Epithelial cell of proximal tubule (primary cell): ENCODE measurements at regions not wholly inside any gene's neighbourhood (a gene's known extent, or its start where the extent isn't known, plus 50 kb on each side); places are given as distances from the start of the nearest gene placed in this dataset.

Experiments used
- DNase-seq: peaks from one replicate; pipeline ENCODE4 v3.0.0-alpha.2; 2011; ENCODE audit warnings: low read depth
- H3K4me3 ChIP-seq: 2 replicates; pipeline ENCODE4 v1.5.1; 2011; ENCODE audit warnings: low read depth, mild to moderate bottlenecking, low read length
- CTCF ChIP-seq: conservative IDR thresholded peaks from 2 replicates; pipeline ENCODE4 v1.5.1; 2012; ENCODE audit warnings: low read depth, mild to moderate bottlenecking, low read length

DNA sequence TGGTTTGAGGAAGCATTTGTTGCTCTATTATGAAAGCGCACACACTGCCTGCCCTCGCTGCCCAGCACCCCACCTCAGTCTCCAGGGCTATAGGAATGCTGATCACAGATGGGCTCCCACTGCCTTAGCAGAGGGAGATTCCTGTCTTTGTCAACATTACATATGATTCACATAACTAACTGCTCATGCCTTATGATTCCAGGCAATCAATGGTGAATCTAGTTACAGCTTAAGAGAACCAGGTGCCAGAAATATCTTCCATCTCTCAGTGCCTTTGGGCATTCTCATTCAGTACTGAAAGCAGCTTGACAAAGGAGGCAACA lies 458.9 kb upstream of the C9orf72 start:
- no peak overlapping the region for H3K4me3 ChIP-seq
- DNase-seq: no peak
- no peak for TF ChIP-seq CTCF

GRCh38 chr9:28034242-28034641 lies 461.0 kb upstream of the C9orf72 start:
- no peak for DNase-seq
- no peak for TF ChIP-seq CTCF
- no peak overlapping the region for H3K4me3 ChIP-seq

- no peak for TF ChIP-seq CTCF
- DNase-seq: no peak
- H3K4me3 ChIP-seq: no peak overlapping the region
These were observed 464.7 kb upstream of the C9orf72 start for GRCh38 chr9:28037968-28038367.

- no peak for DNase-seq
- no peak for TF ChIP-seq CTCF
- H3K4me3 ChIP-seq: no peak overlapping the region
These were observed 471.8 kb upstream of the C9orf72 start for GRCh38 chr9:28045051-28045450.

GRCh38 chr9:28050046-28050445 lies 476.8 kb upstream of the C9orf72 start:
- no peak for DNase-seq
- TF ChIP-seq CTCF: no peak
- H3K4me3 ChIP-seq: no peak overlapping the region

DNA sequence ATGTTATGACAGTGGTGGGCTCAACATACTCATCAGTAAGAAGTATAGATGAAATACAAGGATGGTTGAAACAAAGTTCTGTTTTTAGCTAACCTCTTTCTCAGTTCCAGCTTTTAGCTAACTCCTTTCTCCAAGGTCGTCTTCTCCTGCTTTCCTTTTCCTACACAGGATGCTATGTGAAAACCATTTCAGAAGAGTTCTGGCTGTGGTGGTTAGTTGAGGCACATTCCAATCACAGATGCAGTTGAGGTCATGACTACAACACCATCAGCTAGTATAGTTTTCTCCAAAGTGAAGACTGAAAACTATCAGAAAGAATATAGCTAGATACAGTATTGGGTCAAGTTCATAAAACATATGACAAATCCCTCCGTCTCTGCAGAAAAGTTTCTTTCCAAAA lies 477.7 kb upstream of the C9orf72 start:
- TF ChIP-seq CTCF: no peak
- DNase-seq: no peak
- H3K4me3 ChIP-seq: no peak overlapping the region

DNA sequence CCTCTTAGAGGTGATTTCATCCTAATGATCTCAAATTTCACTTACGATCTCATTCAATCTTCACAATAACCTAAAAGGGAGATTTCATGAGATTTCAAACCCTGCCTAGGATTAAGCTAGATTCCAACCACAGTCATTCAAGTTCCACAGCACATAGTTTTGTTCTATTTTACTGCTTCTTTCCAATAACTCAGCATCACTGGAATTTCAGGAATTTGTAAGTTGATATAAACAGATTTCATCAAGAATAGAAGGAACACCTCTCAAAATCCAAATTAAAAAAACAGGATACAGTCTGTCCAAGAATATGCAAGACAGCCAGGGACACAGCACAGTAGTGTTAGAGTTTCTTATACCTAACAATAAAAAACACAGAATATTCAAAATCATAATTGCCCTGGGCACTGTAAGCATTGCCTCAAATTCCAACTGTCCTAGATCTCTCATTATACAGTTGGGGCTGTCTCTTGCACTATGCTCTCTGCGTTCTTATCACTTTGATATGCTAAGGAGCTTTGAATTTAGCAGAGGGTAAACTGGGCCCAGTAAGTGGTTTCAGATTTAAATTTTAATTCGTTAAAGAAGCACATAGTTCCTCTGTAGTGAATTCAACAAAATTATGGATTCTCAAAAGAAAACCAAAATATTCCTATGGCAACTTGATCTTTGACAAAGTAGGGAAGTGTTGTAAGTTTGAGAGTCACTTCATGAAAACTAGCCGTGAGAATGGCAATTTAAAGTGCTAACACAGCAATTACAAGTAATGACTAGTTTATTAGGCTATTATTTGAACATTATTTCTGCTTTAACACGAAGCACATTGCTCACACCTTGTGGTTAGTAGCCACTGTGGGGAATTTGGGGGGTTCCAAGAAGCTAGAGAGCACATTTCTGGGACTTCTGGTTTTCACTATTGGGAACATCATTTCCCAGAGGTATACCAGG lies 478.6 kb upstream of the C9orf72 start:
- TF ChIP-seq CTCF: no peak
- DNase-seq: no peak
- no peak overlapping the region for H3K4me3 ChIP-seq
